Loucy (cell line): ENCODE measurements at regions not wholly inside any gene's neighbourhood (a gene's known extent, or its start where the extent isn't known, plus 50 kb on each side); places are given as distances from the start of the nearest gene placed in this dataset.

ENCODE experiments used
- CTCF ChIP-seq: fragments of 200-600 bp; sonication (generic); conservative IDR thresholded peaks from 2 replicates; pipeline ENCODE4 v1.5.1; 2014; ENCODE audit warnings: mild to moderate bottlenecking, antibody characterized with exemption, low read length
- EZH2phosphoT487 ChIP-seq: fragments of 200-600 bp; IDR thresholded peaks from 2 replicates; pipeline ENCODE4 v1.6.1; 2018; ENCODE audit warnings: antibody characterized with exemption, mild to moderate bottlenecking, moderate library complexity, borderline replicate concordance

- no peak for TF ChIP-seq CTCF
- no peak for TF ChIP-seq EZH2phosphoT487
These were observed 432.3 kb upstream of the EDIL3 start for GRCh38 chr5:84816746-84817547.
